ENCODE measurements at regions not wholly inside any gene's neighbourhood (a gene's known extent, or its start where the extent isn't known, plus 50 kb on each side); places are given as distances from the start of the nearest gene placed in this dataset.
A peak's percentile ranks its signal among the peaks of the same experiment; 100 is the strongest.

GRCh38 chr4:123037804-123038203, 115.4 kb upstream of the NUDT6 start:
- no peak for DNase-seq (ENCODE audit: low read depth in 1 of 2, low spot score in 1 of 2)
- Histone ChIP-seq H3K27ac (no peak overlapping the region), H3K4me2 (no peak overlapping the region), H3K9me3 (peaks cover 8% of the 10 kb centered on the region; the same call in 2 of the 3 replicates), H3K4me3 (no peak overlapping the region), H3K4me1 (no peaks in the 10 kb centered on the region)
- no peak for FAIRE-seq
- ChIA-PET POLR2A (no interaction called here), CTCF (no interaction called here)
- 78% methylated on average over 1 of the region's 1 CpG for WGBS (ENCODE audit: missing lambda C conversion rate)
- no peak for ATAC-seq
- TF ChIP-seq BCL3 (IDR thresholded peaks at IDR 0.05): no peak
- no peak for TF ChIP-seq TFCP2L1 (CRISPR knock-in tag; IDR thresholded peaks at IDR 0.05)
- no peak for TF ChIP-seq MAZ (IDR thresholded peaks at IDR 0.05; ENCODE audit: borderline replicate concordance, low read depth, low read length)
- no peak for TF ChIP-seq POLR2AphosphoS2 (conservative IDR thresholded peaks at IDR 0.05; ENCODE audit: low read length)

- ATAC-seq (no peak), FAIRE-seq (no peak), DNase-seq (ENCODE audit: low read depth in 1 of 2, low spot score in 1 of 2) (no peak)
- ChIA-PET CTCF (no interaction called here), POLR2A (no interaction called here)
- Histone ChIP-seq H3K4me2 (no peak overlapping the region), H3K27ac (no peak overlapping the region), H3K4me3 (no peak overlapping the region), H3K9me3 (peaks cover 17% of the 10 kb centered on the region; the same call in 2 of the 3 replicates), H3K4me1 (no peaks in the 10 kb centered on the region)
- no peak for TF ChIP-seq RFX5 (IDR thresholded peaks at IDR 0.05)
- no peak for TF ChIP-seq TP53 (CRISPR knock-in tag; IDR thresholded peaks at IDR 0.05)
- TF ChIP-seq CHD2 (IDR thresholded peaks at IDR 0.05; ENCODE audit: low read length, partially characterized antibody): no peak
- TF ChIP-seq PHF8 (IDR thresholded peaks at IDR 0.05; ENCODE audit: borderline replicate concordance, low read depth): no peak
- no peak for TF ChIP-seq BHLHE40 (IDR thresholded peaks at IDR 0.05; ENCODE audit: low read depth, low read length)
- TF ChIP-seq JUN (IDR thresholded peaks at IDR 0.05): no peak
- no peak for TF ChIP-seq NR3C1 (IDR thresholded peaks at IDR 0.05)
- no peak for TF ChIP-seq PBX3 (IDR thresholded peaks at IDR 0.05)
- no peak for TF ChIP-seq FOXS1 (CRISPR knock-in tag; IDR thresholded peaks at IDR 0.05)
- TF ChIP-seq E2F6 (IDR thresholded peaks at IDR 0.05; ENCODE audit: borderline replicate concordance, low read depth): no peak
- no peak for TF ChIP-seq SMC3 (IDR thresholded peaks at IDR 0.05)
- TF ChIP-seq EHF (CRISPR knock-in tag; IDR thresholded peaks at IDR 0.05): no peak
- TF ChIP-seq RNF2 (IDR thresholded peaks at IDR 0.05; ENCODE audit: borderline replicate concordance, low read depth): no peak
- no peak for TF ChIP-seq RARB (CRISPR knock-in tag; IDR thresholded peaks at IDR 0.05)
Measured at GRCh38 chr4:123042095-123042494, 119.7 kb upstream of the NUDT6 start.

GRCh38 chr4:123043013-123043412, 120.6 kb upstream of the NUDT6 start:
- ChIA-PET POLR2A (no interaction called here), CTCF (no interaction called here)
- Histone ChIP-seq H3K27ac (no peak overlapping the region), H3K9me3 (peaks cover 23% of the 10 kb centered on the region), H3K4me1 (no peaks in the 10 kb centered on the region), H3K4me3 (no peak overlapping the region), H3K4me2 (no peak overlapping the region)
- DNase-seq (ENCODE audit: low read depth in 1 of 2, low spot score in 1 of 2) (peak in 1 of 2 experiments; percentile 28), ATAC-seq (no peak), FAIRE-seq (no peak)
- TF ChIP-seq GATA3 (IDR thresholded peaks at IDR 0.05; ENCODE audit: borderline replicate concordance): no peak
- TF ChIP-seq RNF2 (IDR thresholded peaks at IDR 0.05; ENCODE audit: borderline replicate concordance, low read depth): no peak
- TF ChIP-seq CTCF (IDR thresholded peaks at IDR 0.05): no peak
- no peak for TF ChIP-seq EP300 (IDR thresholded peaks at IDR 0.05)
- TF ChIP-seq JUN (IDR thresholded peaks at IDR 0.05): no peak
- TF ChIP-seq EHF (CRISPR knock-in tag; IDR thresholded peaks at IDR 0.05): no peak
- no peak for TF ChIP-seq SMC3 (IDR thresholded peaks at IDR 0.05)
- no peak for TF ChIP-seq ESRRA (IDR thresholded peaks at IDR 0.05; ENCODE audit: borderline replicate concordance, low read length)
- no peak for TF ChIP-seq KDM1A (IDR thresholded peaks at IDR 0.05; ENCODE audit: low read depth)
- TF ChIP-seq POLR2AphosphoS2 (conservative IDR thresholded peaks at IDR 0.05; ENCODE audit: low read length): no peak
- no peak for TF ChIP-seq MAFK (IDR thresholded peaks at IDR 0.05; ENCODE audit: partially characterized antibody)
- no peak for TF ChIP-seq CBX8 (IDR thresholded peaks at IDR 0.05)
- no peak for TF ChIP-seq CEBPB (IDR thresholded peaks at IDR 0.05)
- TF ChIP-seq RAD21 (conservative IDR thresholded peaks at IDR 0.05 in 1 of 2, IDR thresholded peaks at IDR 0.05 in 1 of 2): no peak
- TF ChIP-seq HEYL (CRISPR knock-in tag; IDR thresholded peaks at IDR 0.05): no peak
- no peak for TF ChIP-seq RFX5 (IDR thresholded peaks at IDR 0.05)
- TF ChIP-seq JUNB (IDR thresholded peaks at IDR 0.05): no peak
- TF ChIP-seq FOSB (CRISPR knock-in tag; IDR thresholded peaks at IDR 0.05): no peak
- TF ChIP-seq NPAS2 (CRISPR knock-in tag; IDR thresholded peaks at IDR 0.05; ENCODE audit: borderline replicate concordance): no peak
